Right cardiac atrium (tissue), 5 donors: ENCODE measurements at regions not wholly inside any gene's neighbourhood (a gene's known extent, or its start where the extent isn't known, plus 50 kb on each side); places are given as distances from the start of the nearest gene placed in this dataset.

Source experiments
- ATAC-seq, 2 donors: fragments of 200-7000 bp; cut with Tn5 transposase; one replicate each; pipeline versions ENCODE4 v1.8.0 to v1.9.1; 2020; ENCODE audit warnings: moderate library complexity in 2 of 2, mild to moderate bottlenecking in 1 of 2
- DNase-seq, 3 donors: peaks; one replicate each; pipeline ENCODE4 v3.0.0-alpha.2; 2020
- H3K27ac ChIP-seq: one replicate; pipeline ENCODE4 v1.5.1; 2013; ENCODE audit warnings: mild to moderate bottlenecking, low read length, control low read depth, moderate library complexity
- H3K27me3 ChIP-seq: one replicate; pipeline ENCODE4 v1.6.1; 2013; ENCODE audit not compliant: control insufficient read depth, insufficient read depth
- H3K4me1 ChIP-seq: one replicate; pipeline ENCODE4 v1.6.1; 2013; ENCODE audit warnings: low read length; ENCODE audit not compliant: control insufficient read depth, insufficient read depth
- H3K4me3 ChIP-seq: one replicate; pipeline ENCODE4 v1.5.1; 2013; ENCODE audit warnings: low read length, control low read depth
- H3K9me3 ChIP-seq: one replicate; pipeline ENCODE4 v1.6.1; 2013; ENCODE audit warnings: low read length; ENCODE audit not compliant: control insufficient read depth
- WGBS: extraction: QIAGEN DNeasy Blood & Tissue Kit; methylation state at CpG from one replicate; pipeline ENCODE4 v1.1.7; 2013; 5-methylcytosine and 5-hydroxymethylcytosine counted together
- intact Hi-C, 4 donors: fragments of 100-400 bp; cut with DNase I; formaldehyde crosslinking; loops; one replicate each; pipeline versions ENCODE4 v1.11.0 to v1.14.0; 2022 to 2023
- donor health status: healthy with polysubstance abuse.
- donor health status: DM: no; HTN: yes; CAD: no.
- donor health status: DM: no; HTN: no; CAD: no.
- donor health status: DM: no; HTN: yes; CAD: no; lungs with severe emphysema.
- donor health status: DM: yes; HTN: yes; CAD: no.

DNA sequence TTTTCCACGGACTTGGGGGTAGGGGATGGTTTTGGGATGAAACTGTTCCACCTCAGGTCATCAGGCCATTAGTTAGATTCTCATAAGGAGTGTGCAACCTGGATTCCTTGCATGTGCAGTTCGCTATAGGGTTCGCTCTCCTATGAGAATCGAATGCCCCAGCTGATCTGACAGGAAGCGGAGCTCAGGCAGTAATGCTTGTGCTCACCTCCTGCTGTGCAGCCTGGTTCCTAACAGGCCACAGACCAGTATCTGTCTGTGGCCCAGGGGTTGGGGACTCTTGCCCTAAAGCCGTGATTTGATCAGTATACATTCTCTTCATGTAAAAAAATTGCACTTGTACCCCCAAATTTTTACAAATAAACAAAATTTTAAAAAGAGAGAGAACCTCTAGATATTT is 219.4 kb upstream of the CPNE8 start:
- DNase-seq (no peak), ATAC-seq (no peak)
- Histone ChIP-seq H3K27me3 (no peaks in the 10 kb centered on the region), H3K9me3 (no peaks in the 10 kb centered on the region), H3K4me1 (no peaks in the 10 kb centered on the region), H3K27ac (no peak overlapping the region), H3K4me3 (no peak overlapping the region)
- intact Hi-C loops, result no loop called here
- WGBS, result 89% methylated on average over 6 of the region's 6 CpGs

DNA sequence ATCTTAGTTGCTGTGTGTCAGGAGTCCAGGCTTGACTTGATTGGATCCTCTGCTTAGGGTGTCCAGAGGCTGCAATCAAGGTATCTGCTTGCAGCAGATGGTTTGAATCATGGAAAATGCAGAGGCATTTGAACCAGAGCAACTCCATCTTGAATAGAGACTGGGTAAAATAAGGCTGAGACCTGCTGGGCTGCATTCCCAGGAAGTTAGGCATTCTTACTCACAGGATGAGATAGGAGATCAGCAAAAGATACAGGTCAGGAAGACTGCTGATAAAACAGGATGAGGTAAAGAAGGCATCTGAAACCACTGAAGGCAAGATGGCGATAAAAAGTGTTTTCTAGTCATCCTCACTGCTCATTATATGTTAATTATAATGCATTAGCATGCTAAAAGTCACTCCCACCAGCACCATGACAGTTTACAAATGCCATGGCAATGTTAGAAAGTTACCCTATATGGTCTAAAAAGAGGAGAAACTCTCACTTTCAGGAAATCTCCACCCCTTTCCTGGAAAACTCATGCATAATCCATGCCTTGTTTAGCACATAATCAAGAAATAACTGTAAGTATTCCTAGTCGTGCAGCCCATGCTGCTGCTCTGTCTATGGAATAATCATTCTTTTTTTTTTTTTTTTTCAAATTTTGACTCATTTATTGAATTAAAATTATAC is 218.3 kb upstream of the CPNE8 start:
- no peaks in the 10 kb centered on the region for H3K4me1 ChIP-seq
- intact Hi-C loops, result no loop called here
- no peaks in the 10 kb centered on the region for H3K27me3 ChIP-seq
- ATAC-seq (no peak), DNase-seq (no peak)
- no peak overlapping the region for H3K4me3 ChIP-seq
- 19% methylated on average over 2 of the region's 2 CpGs for WGBS
- no peaks in the 10 kb centered on the region for H3K9me3 ChIP-seq
- H3K27ac ChIP-seq, result no peak overlapping the region

DNA sequence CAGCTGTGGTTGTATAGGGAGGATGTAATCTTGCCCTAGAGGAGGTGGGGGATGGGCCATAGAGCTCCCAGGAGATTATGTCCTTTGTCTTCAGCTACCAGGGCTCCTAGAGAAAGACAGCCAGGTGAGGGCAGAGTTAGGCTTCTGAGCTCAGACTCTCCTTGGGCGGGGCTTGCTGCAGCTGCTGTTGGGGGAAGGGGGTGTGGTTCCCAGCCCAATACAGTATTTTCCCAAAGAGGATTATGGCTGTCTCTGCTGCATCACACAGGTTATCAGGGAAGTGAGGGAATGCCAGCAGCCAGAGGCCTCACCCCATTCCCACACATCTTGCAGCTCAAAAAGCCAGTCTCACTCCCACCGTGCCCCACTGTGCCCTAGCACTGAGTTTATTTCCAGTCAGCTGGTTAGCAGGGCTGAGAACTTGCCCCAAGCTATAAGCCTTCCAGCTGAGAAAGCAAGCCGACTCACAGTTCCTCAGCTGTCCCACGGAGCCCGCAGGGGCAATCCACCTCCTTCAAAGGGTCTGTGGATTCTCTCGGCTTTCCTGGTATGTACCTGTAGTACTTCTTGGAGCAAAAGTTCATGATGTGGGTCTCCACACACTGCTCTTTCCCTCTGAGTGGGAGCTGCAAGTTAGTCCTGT is 217.3 kb upstream of the CPNE8 start:
- intact Hi-C loops, result no loop called here
- DNase-seq (no peak), ATAC-seq (no peak)
- no peak overlapping the region for H3K27ac ChIP-seq
- H3K9me3 ChIP-seq, result no peaks in the 10 kb centered on the region
- H3K27me3 ChIP-seq, result no peaks in the 10 kb centered on the region
- H3K4me3 ChIP-seq, result no peak overlapping the region
- H3K4me1 ChIP-seq, result no peaks in the 10 kb centered on the region
- 82% methylated on average over 6 of the region's 6 CpGs for WGBS

DNA sequence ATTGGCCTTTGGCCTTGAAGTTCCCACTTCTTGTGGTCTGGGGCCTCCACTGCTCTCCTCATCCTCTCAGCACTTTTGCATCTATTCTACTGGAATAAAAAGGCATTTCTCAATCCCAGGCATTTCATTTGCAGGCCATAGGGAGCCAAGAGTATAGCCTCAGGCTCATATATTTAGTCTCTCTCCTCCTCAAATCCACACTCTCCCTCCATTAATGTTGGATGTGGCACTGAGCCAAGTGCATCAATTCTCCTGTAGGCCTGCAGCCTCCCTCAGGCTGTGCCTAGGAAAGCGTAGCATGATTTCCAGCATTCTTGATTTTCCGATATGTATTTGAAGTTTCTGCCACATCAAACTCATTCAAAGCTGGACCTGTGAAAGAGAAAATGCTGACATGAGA is 211.5 kb upstream of the CPNE8 start:
- ATAC-seq (no peak), DNase-seq (no peak)
- Histone ChIP-seq H3K27ac (no peak overlapping the region), H3K4me3 (no peak overlapping the region), H3K4me1 (no peaks in the 10 kb centered on the region), H3K9me3 (no peaks in the 10 kb centered on the region), H3K27me3 (no peaks in the 10 kb centered on the region)
- intact Hi-C loops, result no loop called here
- 86% methylated on average over 2 of the region's 2 CpGs for WGBS

DNA sequence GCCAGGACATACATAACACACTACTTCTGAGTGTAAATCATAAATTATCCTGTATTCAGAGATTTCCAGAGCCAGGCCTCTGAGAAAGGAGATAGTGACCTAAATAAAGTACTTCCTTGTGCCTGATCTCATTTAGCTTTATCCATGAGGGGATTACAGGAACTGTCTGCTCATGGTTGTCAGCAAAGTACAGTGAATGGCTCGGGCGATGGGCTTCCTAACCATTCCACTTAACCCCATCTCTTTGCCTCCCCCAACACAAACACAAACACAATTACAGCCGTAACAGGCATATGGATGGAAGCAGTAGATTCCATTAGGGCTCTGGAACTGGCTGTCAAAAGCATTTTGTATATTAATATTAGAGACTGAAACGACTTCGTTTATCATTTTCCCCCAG is 206.7 kb upstream of the CPNE8 start:
- Histone ChIP-seq H3K4me3 (no peak overlapping the region), H3K4me1 (no peaks in the 10 kb centered on the region), H3K27ac (no peak overlapping the region), H3K9me3 (no peaks in the 10 kb centered on the region), H3K27me3 (no peaks in the 10 kb centered on the region)
- 71% methylated on average over 5 of the region's 5 CpGs for WGBS
- DNase-seq (no peak), ATAC-seq (no peak)
- intact Hi-C loops, result no loop called here

DNA sequence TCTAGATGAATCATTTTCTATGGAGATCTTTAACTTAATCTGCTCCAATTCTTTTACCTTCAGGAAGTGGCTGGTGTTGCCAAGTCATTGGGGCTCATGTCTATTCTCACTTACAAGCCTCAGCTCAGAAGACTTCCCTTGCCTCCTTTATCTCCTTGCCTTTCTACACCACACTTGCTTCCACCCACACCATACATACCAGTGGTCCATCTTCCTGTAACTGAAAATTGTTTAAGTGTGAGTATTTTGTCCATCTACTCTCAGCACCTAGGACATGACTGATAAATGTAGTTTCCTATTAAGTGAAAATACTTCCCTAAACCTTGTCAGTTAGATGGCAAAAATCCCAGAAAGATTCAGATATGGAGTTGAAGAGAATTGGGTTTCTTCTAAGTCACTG is 199.7 kb upstream of the CPNE8 start:
- no peak for ATAC-seq
- no peak overlapping the region for H3K27ac ChIP-seq
- no peak overlapping the region for H3K4me3 ChIP-seq
- intact Hi-C loops, result loop anchor here in 1 of 4 donors (10.0 kb wide), 1 partner anchor 180 kb away; no protein-coding TSS in a partner anchor
- no peaks in the 10 kb centered on the region for H3K4me1 ChIP-seq
- no peak for DNase-seq
- H3K27me3 ChIP-seq, result no peaks in the 10 kb centered on the region
- no peaks in the 10 kb centered on the region for H3K9me3 ChIP-seq

DNA sequence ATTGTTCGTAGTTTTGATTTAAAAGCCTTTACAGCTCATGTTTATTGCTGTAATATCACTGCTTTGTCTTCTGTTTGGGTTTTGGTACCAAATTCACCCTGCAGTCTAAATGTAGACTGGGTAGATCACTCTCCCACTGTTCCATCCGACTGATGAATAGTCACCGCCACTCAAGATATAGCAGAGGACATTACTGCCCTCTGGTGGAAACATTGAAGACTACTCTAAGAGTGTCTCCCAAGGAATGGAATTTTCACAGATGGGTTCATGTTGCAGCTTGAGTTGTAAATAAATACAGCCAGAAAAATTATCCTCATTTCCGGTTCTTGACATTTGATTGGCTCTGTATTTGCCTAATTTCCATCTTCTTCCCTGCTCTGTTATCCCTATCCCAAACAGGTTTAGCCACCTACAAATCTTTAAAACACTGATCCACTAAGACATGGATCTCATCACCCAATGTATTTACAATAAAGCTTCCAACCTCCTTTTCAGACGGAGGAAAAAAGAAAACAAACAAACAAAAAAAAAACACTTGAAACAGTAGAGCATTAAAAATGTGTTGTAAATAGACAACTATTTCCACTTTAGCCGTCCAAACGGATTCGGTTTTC is 198.3 kb upstream of the CPNE8 start:
- intact Hi-C loops, result loop anchor here (2.0 to 10.0 kb wide), 4 partner anchors 179 to 776 kb away; no protein-coding TSS in a partner anchor
- H3K27ac ChIP-seq, result no peak overlapping the region
- H3K4me1 ChIP-seq, result no peaks in the 10 kb centered on the region
- 30% methylated on average over 8 of the region's 8 CpGs for WGBS
- no peaks in the 10 kb centered on the region for H3K9me3 ChIP-seq
- DNase-seq, result no peak
- H3K4me3 ChIP-seq, result no peak overlapping the region
- ATAC-seq, result peak; percentile 91 to 96
- no peaks in the 10 kb centered on the region for H3K27me3 ChIP-seq

DNA sequence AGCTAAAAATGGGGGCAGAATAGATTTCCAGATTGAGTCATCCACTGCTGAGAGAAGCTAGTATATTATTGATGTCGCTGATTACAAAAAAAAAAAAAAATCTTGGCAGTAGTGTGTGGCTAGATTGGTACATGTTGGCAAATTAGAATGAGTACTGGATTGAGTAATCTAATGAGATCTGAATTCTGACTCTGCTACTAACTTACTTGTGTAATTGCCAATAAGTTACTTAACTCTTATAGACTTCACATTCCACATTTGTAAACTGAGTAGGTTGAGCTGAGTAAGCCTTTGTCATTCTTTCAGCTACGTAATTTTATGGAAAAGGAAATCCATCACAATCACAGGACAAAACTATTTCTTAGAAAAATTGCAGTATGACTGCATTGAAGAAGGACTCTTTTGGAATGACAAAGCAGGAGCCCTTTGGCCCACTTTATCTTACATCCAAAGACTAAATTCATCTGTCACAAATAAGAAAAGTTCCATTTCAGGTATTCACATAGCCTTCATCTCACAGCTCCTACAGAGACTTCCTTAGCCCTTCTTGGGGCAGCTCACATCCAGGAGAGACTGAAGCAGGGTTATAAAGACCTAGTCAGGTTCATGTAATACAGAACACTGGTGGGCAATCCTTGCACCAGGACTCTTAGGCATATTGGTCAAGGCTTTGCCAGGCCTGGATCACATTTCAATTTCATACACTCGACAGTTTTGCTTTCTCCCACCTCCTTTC is 197.3 kb upstream of the CPNE8 start:
- Histone ChIP-seq H3K27ac (no peak overlapping the region), H3K4me3 (no peak overlapping the region), H3K4me1 (no peaks in the 10 kb centered on the region), H3K27me3 (no peaks in the 10 kb centered on the region), H3K9me3 (no peaks in the 10 kb centered on the region)
- intact Hi-C loops, result loop anchor here (2.0 to 10.0 kb wide), 4 partner anchors 178 to 775 kb away; no protein-coding TSS in a partner anchor
- DNase-seq (no peak), ATAC-seq (no peak)
- WGBS, result 78% methylated on average over 3 of the region's 3 CpGs

DNA sequence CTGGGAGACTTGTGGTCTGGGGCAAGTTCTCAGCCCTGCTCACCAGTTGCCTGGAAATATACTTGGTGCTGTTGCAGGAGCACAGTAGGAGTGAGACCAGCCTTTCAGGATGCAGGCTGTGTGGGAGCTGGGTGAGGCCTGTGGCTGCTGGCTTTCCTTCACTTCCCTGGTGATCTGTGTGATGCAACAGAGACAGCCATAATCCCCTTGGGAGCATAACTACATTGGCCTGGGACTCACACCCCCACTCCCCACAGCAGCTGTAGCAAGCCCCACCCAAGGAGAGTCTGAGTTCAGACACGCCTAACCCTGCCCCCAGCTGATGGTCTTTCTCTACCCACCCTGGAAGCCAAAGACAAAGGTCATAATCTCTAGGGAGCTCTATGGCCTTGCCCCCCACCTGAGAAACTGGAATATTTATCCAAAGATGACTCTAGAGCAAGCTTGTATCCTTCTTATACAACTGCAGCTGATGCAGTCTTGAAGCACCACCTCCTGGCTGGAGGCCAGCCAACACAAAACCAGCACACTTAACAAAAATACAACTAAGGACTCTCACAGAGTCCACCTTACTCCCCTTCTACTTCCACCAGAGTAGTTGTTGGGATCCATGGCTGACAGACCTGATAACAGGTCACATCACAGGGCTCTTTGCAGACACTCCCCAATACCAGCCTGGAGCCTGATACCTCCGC is 190.4 kb upstream of the CPNE8 start:
- no peaks in the 10 kb centered on the region for H3K9me3 ChIP-seq
- no peak for ATAC-seq
- no peak overlapping the region for H3K4me3 ChIP-seq
- no peak overlapping the region for H3K27ac ChIP-seq
- intact Hi-C loops, result no loop called here
- H3K27me3 ChIP-seq, result no peaks in the 10 kb centered on the region
- WGBS, result 79% methylated on average over 2 of the region's 2 CpGs
- H3K4me1 ChIP-seq, result no peaks in the 10 kb centered on the region
- DNase-seq, result peak in 1 of 3 donors; percentile 55

DNA sequence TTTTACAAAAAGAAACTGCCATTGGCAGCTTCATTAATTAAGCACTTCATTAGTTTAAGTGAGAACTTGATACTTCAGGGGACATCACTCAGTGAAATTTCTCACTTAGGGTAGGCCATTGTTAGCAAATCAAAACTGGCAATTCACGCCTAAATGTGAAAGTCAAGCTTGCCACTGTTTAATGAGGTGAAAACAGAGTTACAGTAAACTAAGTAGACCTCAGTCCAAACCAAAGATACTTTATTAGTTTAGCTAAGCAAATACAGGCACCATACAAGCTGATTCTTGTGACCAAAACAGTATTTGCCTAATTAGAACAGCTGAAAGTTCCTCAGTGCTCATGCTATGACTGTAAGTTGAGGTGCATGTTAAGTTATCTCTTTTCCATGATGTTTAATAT is 176.5 kb upstream of the CPNE8 start:
- no peaks in the 10 kb centered on the region for H3K9me3 ChIP-seq
- no peaks in the 10 kb centered on the region for H3K4me1 ChIP-seq
- intact Hi-C loops, result no loop called here
- H3K27ac ChIP-seq, result no peak overlapping the region
- ATAC-seq, result no peak
- no peaks in the 10 kb centered on the region for H3K27me3 ChIP-seq
- 88% methylated on average over 1 of the region's 1 CpG for WGBS
- no peak overlapping the region for H3K4me3 ChIP-seq
- DNase-seq, result no peak
